ENCODE measurements at regions not wholly inside any gene's neighbourhood (a gene's known extent, or its start where the extent isn't known, plus 50 kb on each side); places are given as distances from the start of the nearest gene placed in this dataset.

- DNase-seq = no peak
These were observed 271.6 kb upstream of the RND3 start for GRCh38 chr2:150759106-150759505.

- no peak for DNase-seq
These were observed 264.8 kb upstream of the RND3 start for GRCh38 chr2:150752229-150752628.

GRCh38 chr2:150750720-150751119 is 263.3 kb upstream of the RND3 start:
- DNase-seq = no peak

DNA sequence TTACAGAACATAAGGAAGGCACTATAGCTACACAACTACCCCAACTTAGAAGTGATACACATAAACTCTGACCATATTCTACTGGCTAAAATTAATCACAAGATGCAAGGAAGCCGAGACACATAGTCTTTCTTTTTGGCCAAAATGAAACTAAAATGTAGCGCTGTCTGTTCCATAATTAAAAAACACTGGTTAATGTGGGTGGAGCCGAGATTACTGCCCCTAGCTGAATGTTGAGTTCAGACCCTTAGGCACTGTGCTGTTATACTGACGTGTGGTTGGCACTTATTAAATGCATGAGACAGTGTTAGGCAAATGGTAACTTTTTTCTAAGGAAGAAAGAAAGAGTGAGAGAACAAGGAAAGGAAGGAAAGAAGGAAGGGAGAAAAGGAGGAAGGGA is 254.6 kb upstream of the RND3 start:
- no peak for DNase-seq

- peak; percentile 33 for DNase-seq
These were observed 248.5 kb upstream of the RND3 start for GRCh38 chr2:150735894-150736498.

DNA sequence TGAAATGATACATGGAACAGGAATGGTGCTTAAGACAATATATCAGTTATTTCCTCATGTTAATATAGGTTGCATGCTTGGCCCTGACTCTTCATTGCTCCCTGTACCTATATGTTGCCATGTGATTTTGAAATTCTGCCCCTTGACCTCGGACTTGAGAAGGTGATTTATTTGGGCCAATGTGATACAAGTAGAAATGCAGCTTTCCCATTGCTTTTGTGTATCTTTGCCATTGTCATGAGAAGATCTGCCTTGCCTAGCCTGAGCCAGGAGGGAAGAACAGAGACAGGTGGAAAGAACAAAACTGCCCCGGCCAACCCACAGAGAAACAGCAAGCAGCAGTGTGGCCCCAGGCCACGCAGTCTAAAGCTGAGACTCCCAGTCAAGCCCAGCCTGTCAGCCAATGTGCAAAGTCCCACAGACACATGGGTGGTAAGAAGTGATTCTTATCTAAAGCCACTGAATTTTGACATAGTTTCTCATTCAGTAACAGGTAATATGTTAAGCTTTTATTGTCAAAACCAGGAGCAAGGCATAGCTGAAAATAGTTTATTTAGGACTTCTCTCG is 245.7 kb upstream of the RND3 start:
- no peak for DNase-seq

DNA sequence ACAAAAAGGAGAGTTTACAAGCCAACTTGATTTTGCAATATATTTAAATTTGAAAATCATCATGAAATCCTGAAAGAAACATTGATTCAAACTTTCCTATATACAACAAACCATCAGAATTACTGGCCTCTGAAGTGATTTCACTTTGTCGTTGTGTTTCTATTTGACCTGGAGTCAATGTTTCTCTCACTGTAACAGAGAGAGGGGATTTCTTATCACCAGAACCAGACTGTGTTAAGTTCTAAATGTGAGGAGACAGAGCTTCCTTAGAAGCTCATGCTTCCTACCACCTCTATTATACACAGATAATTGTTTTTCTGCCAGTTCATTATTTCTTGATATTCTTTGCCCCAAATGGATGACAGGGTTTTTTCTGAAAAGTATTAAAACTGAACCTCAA is 245.0 kb upstream of the RND3 start:
- no peak for DNase-seq

DNA sequence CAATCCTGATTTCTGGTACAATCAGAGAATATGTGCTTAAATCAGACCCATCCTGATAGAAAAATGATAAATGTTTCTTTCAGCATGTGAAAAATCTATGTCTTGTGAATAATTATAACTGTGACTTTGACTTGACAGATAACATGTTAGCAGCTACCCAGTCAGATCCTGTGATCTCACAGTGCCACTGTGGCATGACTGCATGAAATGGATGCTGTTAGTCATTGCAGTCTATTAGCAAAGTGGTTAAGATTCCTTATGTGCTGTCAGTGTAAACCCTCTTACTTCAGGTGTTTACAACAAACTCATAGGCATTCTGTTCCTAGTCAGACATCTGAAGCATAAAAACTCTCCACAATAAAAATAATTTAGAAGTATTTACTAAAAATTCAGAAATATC is 244.6 kb upstream of the RND3 start:
- no peak for DNase-seq

GRCh38 chr2:150729495-150729955 is 242.1 kb upstream of the RND3 start:
- DNase-seq = no peak

- no peak for DNase-seq
These were observed 230.8 kb upstream of the RND3 start for GRCh38 chr2:150718280-150718679.

DNA sequence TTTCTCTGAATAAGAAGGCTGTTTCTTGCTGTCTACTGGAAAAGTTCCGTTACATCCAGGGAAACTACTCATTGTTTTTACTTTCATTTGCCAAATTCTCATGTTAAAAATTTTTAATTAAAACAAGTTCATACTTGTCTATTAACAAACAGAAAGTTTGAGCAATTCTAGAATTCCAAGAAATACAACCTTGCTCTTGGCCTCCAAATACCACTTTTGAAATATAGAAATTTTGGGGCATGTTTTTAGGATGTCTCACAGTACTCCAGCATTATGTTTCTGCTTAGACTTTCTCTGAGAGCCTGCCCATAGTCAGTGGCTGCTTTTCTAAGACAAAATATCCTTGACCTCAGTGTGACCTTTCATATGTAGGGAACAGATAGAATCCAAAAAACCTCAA is 228.7 kb upstream of the RND3 start:
- DNase-seq = no peak

DNA sequence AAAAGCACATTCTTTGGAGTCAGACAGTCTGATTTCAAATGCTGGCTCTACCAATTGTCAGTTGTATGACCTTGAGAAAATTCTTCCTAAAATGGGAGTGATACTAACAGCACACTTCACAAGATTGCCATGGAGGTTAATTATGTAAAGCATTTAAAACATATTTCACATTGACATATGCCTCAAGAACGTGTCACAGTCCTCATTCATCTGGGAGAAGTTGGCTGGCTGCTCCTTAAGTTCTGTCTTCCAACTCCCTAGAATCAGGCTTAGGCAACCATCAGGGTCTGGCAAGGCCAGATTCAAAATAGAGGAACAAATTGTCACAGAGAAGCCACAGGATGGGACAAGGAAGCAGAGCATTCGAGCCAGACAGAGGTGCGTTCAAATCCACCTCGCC is 228.0 kb upstream of the RND3 start:
- DNase-seq = no peak

- no peak for DNase-seq
These were observed 223.4 kb upstream of the RND3 start for GRCh38 chr2:150710916-150711315.

- DNase-seq = no peak
These were observed 222.6 kb upstream of the RND3 start for GRCh38 chr2:150710041-150710440.

DNA sequence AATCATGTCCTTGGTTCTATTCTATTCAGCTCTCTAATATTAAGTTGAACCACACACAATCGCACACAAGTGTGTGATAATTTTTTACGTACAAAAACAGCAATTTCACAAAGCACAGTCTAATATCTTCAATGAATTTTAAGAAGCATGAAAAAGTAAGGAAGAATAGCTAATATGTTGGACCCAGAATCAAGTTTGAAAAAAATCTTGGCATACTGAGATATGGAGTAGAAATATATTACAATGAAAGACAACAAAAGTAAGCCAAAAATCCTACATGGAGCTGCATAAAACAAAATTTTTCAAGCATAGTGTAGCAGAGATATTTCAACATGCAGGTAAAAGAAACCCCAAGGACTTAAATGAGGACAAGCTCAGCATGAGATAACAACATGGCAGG is 219.1 kb upstream of the RND3 start:
- no peak for DNase-seq

- no peak for DNase-seq
These were observed 218.3 kb upstream of the RND3 start for GRCh38 chr2:150705767-150706166.

DNA sequence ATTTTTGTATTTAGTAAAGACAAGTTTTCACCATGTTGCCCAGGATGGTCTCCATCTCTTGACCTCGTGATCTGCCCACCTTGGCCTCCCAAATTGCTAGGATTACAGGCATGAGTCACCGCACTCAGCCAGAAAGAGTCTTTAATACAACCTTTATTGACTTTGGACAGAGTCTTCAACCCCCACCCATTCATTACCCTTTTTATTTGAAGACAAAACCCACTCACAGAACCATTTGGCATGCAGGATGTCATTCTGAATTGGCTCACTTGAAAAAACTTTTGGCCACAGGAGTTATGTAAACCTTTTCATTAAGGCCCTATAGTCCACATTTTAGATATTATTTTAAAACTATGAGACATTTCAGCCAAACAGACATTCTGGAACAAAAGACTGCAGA is 217.9 kb upstream of the RND3 start:
- no peak for DNase-seq

GRCh38 chr2:150702791-150703190 is 215.3 kb upstream of the RND3 start:
- no peak for DNase-seq

DNA sequence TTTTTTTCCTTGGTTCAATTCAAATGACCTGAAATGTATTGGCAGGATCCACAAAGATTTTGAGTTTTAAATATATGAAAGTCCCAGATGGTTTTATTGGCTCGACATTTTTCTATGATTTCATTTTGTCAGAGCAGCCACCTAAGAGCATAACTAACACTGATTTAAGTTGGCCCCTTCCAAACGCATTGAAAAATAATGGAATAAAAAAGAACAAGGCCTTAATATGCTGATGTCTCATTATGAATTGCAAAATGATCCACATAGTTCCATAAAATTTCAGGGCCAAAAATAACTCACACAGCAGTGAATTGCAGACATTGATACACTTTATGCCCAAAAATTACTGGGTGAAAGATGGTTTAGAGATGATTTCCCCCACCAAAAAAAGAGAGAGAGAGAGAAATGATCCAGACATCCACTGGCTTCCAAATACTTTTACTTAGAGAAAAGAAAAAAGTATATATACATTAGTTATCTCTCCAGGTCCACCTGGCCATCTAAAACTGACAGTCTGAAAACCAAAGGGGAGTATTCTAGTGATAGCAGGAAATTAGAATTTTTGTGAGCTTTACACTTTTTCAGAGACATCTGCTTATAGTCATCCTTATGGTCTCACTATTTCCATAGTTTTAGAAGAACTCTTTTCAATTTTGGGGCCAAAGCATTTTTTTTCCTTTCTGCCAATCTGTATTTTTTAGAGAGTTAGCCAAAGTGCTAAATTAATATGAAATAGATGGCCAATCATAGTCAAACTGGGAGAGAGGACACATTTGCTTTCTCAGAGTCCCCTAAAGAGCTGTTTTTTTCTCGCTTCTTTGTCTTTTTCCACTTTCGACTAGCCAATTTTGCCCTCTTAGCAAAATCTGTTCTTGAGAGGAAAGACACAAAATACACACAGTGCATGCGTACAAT is 213.5 kb upstream of the RND3 start:
- no peak for DNase-seq

GRCh38 chr2:150699218-150699617 is 211.8 kb upstream of the RND3 start:
- DNase-seq = no peak

- DNase-seq = no peak
These were observed 210.7 kb upstream of the RND3 start for GRCh38 chr2:150698016-150698661.

- no peak for DNase-seq
These were observed 210.1 kb upstream of the RND3 start for GRCh38 chr2:150697596-150697995.

GRCh38 chr2:150695451-150696135 is 208.1 kb upstream of the RND3 start:
- no peak for DNase-seq

All from NCI-H526 treated with DMSO at 0.1 percent for 48 hours (cell line).